A549 (cell line): ENCODE measurements at regions not wholly inside any gene's neighbourhood (a gene's known extent, or its start where the extent isn't known, plus 50 kb on each side); places are given as distances from the start of the nearest gene placed in this dataset.

ENCODE experiments used
- KDM1A ChIP-seq: fragments of 200-600 bp; sonication (generic); IDR thresholded peaks from 2 replicates; pipeline ENCODE4 v1.6.1; 2016; ENCODE audit warnings: low read depth, mild to moderate bottlenecking
- NR3C1 ChIP-seq: fragments of >200 bp; sonication (Bioruptor Twin); formaldehyde crosslinking; IDR thresholded peaks from 3 replicates; pipeline ENCODE4 v1.6.1; 2017
- SREBF2 ChIP-seq: fragments of 450-650 bp; IDR thresholded peaks from 2 replicates; pipeline ENCODE4 v1.6.1; 2014; ENCODE audit warnings: mild to moderate bottlenecking, moderate library complexity

DNA sequence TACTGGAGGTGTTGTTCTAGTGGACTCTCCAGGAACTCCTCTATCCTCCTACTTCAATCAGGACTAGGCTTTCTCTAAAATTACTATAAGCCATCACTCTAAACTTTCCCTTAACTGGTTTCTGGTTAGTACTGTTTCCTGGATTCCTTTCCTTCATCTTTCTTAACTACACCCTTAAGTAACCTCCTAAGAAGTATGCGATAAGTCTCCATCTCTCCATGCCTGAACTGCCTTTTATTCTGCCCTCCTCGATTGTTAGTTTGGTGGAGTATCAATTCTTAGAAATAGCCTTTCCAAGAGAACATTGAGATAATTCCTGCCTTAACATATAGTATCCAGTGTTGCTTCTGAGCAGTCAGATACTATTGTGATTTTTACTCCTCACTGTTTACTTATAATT lies 162.9 kb upstream of the PDE4B start:
- TF ChIP-seq KDM1A (no peak), SREBF2 (no peak), NR3C1 (no peak)
